ENCODE measurements at regions not wholly inside any gene's neighbourhood (a gene's known extent, or its start where the extent isn't known, plus 50 kb on each side); places are given as distances from the start of the nearest gene placed in this dataset.

GRCh38 chr14:65238456-65238855 is 136.1 kb upstream of the MAX start (continued):
- TF ChIP-seq ETV6 (CRISPR knock-in tag; conservative IDR thresholded peaks at IDR 0.05) = no peak
- no peak for TF ChIP-seq NCOA1 (CRISPR knock-in tag; IDR thresholded peaks at IDR 0.05)
- TF ChIP-seq ZNF747 (CRISPR knock-in tag; IDR thresholded peaks at IDR 0.05; ENCODE audit: borderline replicate concordance) = no peak
- TF ChIP-seq RNF219 (CRISPR knock-in tag; IDR thresholded peaks at IDR 0.05) = no peak
- no peak for TF ChIP-seq PHF21A (CRISPR knock-in tag; IDR thresholded peaks at IDR 0.05)
- TF ChIP-seq ZNF34 (CRISPR knock-in tag; IDR thresholded peaks at IDR 0.05; ENCODE audit: borderline replicate concordance) = no peak
- TF ChIP-seq MED1 (CRISPR knock-in tag; IDR thresholded peaks at IDR 0.05) = no peak
- peak; percentile 77 for TF ChIP-seq JUND (CRISPR knock-in tag; IDR thresholded peaks at IDR 0.05)
- no peak for TF ChIP-seq NRL (CRISPR knock-in tag; IDR thresholded peaks at IDR 0.05; ENCODE audit: borderline replicate concordance)
- no peak for TF ChIP-seq ZBTB43 (CRISPR knock-in tag; conservative IDR thresholded peaks at IDR 0.05)
- TF ChIP-seq MIXL1 (CRISPR knock-in tag; IDR thresholded peaks at IDR 0.05) = no peak
- TF ChIP-seq ZNF18 (CRISPR knock-in tag; IDR thresholded peaks at IDR 0.05; ENCODE audit: insufficient replicate concordance) = no peak
- TF ChIP-seq ZNF468 (CRISPR knock-in tag; IDR thresholded peaks at IDR 0.05) = no peak
- peak; percentile 65 to 81; a peak in 3 of 4 replicates for TF ChIP-seq NR2F1 (CRISPR knock-in tag; IDR thresholded peaks at IDR 0.05)
- no peak for TF ChIP-seq CBX2 (IDR thresholded peaks at IDR 0.05; ENCODE audit: low read depth, low read length)
- no peak for TF ChIP-seq CBX2 (CRISPR knock-in tag; IDR thresholded peaks at IDR 0.05; ENCODE audit: low read depth)
- TF ChIP-seq SMARCC2 (IDR thresholded peaks at IDR 0.05) = no peak
- TF ChIP-seq RORA (CRISPR knock-in tag; IDR thresholded peaks at IDR 0.05) = no peak
- TF ChIP-seq LCORL (IDR thresholded peaks at IDR 0.05) = no peak
- TF ChIP-seq LCORL (CRISPR knock-in tag; IDR thresholded peaks at IDR 0.05) = peak; percentile 41; the same call in 1 of the 2 replicates
- TF ChIP-seq ZNF841 (CRISPR knock-in tag; IDR thresholded peaks at IDR 0.05; ENCODE audit: borderline replicate concordance) = no peak
- no peak for TF ChIP-seq ZIK1 (CRISPR knock-in tag; IDR thresholded peaks at IDR 0.05; ENCODE audit: borderline replicate concordance, low read depth)
- TF ChIP-seq ZNF883 (CRISPR knock-in tag; IDR thresholded peaks at IDR 0.05; ENCODE audit: not compliant biosample characterization) = no peak
- no peak for TF ChIP-seq ZNF558 (CRISPR knock-in tag; IDR thresholded peaks at IDR 0.05; ENCODE audit: borderline replicate concordance)
- peak; percentile 89 for TF ChIP-seq RARA (CRISPR knock-in tag; IDR thresholded peaks at IDR 0.05)
- TF ChIP-seq FLYWCH1 (CRISPR knock-in tag; IDR thresholded peaks at IDR 0.05) = no peak
